ENCODE measurements at regions not wholly inside any gene's neighbourhood (a gene's known extent, or its start where the extent isn't known, plus 50 kb on each side); places are given as distances from the start of the nearest gene placed in this dataset.
"Not testable (repeated sequence)": the region's sequence is repeated elsewhere in the genome, so short reads cannot be mapped to it uniquely, and the experiment has no call there.

- not testable (repeated sequence) for FAIRE-seq
These were observed 125.1 kb downstream of the USP22 start for GRCh38 chr17:20917610-20918306.

DNA sequence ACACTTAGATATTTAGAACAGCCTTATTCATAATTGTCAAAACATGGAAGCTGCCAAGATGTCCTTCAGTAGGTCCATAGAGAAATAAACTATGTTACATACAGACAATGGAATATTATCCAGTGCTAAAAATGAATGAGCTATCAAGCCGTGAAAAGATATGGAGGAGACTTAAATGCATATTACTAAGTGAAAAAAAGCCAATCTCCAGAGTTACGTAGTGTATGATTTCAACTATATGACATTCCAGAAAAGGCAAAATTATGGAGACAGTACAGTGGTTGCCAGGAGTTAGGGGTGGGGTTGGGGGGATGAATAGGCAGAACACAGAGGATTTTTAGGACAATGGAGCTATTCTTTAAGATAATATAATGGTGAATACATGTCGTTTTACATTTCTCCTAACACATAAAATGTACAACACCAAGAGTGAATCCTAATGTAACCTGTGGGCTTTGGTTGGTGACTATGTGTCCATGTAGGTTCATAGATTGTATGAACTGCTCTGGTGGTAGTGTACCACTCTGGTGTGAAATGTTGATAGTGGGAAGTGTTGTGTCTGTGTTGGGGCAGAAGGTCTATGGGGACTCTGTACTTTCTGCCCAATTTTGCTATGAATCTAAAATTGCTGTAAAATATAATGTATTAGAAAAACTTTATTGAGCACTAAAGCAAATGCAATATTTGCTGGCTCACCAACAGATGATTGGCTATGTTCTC is 122.6 kb downstream of the USP22 start:
- no peak for FAIRE-seq

DNA sequence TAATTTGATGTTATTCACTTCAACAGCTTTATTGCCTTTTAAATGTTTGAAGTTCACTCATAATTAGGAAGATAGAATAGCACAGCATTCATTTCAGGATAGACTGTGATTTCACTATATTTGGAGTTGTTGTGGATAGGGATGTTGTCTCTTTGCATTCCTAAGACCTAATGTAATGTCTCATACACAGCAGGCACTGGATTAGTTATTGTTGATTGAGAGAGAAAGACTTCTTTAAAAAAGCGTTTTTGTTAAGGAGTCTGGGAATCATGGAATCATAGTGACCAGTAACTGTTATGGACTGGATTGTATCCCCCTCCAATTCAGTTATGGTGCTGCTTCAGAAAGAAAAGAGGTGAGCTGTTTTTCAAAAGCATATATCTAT is 122.0 kb downstream of the USP22 start:
- FAIRE-seq: no peak

DNA sequence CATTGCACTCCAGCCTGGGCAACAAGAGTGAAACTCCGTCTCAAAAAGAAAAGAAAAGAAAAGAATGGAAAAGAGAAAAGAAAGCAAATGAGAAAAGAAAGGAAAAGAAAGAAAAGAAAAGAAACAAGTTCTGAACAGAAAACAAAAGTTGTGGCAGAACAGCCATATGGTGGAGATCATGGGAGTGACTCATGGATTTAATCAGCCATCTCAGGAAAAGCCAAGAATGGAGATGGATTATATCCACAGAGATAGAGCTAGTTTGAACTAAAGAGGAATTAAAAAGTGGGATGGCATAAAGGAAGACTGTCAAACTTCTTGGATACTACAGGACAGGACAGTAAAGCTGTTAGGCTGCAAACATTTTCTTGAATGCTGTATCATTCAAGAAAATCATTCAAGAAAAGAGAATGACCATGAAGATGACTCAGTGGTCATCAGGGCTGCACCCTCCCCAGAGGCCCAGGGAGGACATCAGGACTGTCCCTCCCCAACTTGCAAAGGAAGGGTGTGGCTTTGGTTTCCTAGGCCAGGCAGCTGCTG is 120.6 kb downstream of the USP22 start:
- no peak for FAIRE-seq

- FAIRE-seq: no peak
These were observed 118.5 kb downstream of the USP22 start for GRCh38 chr17:20924306-20924705.

DNA sequence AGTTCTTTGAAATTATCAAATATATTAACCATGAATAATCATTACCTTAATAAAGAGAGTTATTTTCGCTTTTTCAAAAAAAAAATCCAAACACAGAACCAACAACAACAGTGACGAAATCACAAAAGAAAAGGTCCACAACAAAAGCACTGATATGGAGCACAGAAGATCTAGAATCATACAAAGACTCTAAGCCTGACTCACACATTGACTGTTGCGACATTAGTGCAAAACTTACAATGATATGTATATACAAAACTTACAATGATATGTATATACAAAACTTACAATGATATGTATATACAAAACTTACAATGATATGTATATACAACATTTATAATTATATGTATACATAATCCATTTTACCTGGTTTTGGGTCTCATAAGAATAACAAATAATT is 117.7 kb downstream of the USP22 start:
- peak; percentile 68 for FAIRE-seq

GRCh38 chr17:20925954-20926353 is 116.9 kb downstream of the USP22 start:
- FAIRE-seq: no peak

DNA sequence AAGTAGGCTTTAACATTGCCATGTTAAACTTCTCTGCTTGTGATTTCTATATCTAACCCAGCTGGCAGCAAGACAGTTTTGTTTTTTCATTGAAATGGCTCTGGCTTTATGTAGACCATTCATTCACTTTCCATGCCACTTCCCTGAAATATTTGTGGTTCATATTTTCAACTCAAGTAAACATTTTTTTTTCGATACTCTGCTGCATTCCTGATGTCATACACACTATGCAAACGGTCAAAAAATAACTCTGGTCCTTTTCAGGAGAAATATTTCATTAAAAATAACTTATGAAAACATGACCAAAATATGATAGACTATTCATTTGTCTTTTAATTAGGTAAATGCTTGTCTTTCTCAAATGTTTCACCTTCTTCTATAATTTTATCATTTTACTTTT is 116.3 kb downstream of the USP22 start:
- no peak for FAIRE-seq

DNA sequence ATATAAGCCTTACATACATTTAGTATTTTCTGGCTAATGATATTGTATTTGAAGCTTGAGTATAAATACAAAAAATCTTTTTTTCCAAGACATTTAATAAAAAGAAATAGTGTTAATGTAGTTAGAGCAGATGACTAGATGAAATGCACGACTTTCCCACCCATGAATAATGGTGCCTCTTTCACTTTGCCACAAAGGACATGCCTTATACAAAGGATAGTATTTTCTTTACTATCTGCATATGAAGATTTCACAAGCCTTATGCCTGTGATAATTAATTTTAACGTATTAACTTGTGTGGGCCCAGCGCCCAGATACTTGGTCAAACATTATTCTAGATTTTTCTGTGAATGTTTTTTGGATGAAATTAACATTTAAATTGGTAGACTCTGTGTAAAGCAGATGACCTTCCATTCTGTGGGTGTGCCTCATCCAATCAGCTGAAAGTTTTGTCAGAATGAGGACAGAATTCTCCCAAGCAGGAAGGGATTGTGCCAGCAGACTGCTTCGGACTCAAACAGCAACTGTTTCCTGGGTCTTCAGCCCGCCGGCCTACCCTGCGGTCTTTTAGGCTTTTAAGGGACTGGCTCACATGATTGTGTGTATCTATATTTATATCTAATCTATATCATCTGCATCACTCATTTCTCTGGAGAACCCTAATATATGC is 115.4 kb downstream of the USP22 start:
- FAIRE-seq: no peak

- FAIRE-seq: no peak
These were observed 113.5 kb downstream of the USP22 start for GRCh38 chr17:20929334-20929733.

DNA sequence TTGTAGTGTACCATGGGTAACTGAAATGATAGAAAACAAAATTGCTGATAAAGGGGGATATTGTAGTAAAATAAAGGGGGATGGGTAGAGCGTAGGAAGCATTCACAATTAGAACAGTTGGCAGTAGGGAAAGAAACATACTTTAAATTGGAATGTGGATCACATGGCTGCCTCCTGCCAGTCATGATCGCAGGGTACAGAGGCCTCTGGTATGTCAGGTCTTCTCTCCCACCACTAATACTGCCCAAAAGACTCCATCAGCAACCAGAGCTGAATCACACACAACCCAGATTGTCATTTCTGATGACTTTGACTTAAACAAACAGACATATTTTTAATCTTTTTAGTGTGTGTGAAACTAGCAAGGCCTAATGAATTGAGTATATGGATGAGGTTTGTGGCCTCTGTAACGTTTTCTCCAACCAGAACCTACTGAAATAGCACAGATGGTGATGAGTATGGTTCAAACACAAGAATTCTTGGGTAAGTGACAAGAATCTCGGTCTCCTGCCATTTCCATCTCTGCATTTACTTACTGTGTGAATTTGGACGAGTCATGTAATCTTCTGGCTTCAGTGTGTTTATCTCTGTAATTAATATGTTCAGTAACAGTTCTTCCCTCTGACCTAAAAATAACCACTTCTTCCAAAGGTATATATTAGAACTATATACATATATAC is 112.6 kb downstream of the USP22 start:
- no peak for FAIRE-seq

DNA sequence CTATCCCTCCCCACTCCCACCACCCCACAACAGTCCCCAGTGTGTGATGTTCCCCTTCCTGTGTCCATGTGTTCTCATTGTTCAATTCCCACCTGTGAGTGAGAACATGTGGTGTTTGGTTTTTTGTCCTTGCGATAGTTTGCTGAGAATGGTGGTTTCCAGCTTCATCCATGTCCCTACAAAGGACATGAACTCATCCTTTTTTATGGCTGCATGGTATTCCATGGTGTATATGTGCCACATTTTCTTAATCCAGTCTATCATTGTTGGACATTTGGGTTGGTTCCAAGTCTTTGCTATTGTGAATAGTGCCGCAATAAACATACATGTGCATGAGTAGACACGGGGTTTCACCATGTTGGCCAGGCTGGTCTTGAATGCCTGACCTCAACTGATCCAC is 109.8 kb downstream of the USP22 start:
- not testable (repeated sequence) for FAIRE-seq

DNA sequence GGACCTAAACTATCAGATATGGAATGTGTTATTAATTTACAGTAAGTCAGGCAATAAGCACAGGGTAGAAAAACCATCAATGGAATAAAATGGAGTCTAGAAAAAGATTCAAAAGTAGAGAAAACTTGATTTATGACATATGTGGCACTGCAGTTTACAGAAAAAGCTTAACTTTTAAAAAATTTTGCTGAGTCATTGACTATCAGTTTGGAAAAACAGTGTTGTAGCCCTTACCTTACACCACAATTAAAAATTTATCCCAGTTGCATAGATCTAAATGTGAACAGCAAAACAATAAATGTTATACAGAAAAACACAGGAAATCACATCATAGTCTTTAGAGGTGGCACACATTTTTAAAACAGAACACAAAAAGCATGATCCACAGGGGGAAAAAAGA is 108.5 kb downstream of the USP22 start:
- no peak for FAIRE-seq

DNA sequence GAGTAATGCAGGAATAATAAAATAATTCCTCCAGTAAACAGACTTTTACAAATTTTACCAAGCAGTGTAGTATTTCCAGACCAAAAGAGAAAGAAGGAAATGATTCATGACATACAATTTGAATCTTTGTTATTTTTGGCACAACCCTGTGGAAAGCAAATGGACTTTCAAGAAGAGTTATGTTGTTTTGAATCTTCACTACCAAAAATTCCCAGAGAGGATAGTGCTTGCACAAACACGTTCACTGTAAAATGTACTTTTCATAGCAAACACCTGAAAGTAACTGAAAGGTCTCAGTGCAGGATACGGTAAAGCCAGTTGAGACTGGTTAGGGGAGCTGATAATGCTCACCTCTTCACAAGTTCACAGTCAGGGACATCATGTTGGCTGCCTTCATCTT is 107.1 kb downstream of the USP22 start:
- no peak for FAIRE-seq

GRCh38 chr17:20938244-20938643 is 104.6 kb downstream of the USP22 start:
- FAIRE-seq: no peak

GRCh38 chr17:20938988-20939615 is 103.7 kb downstream of the USP22 start:
- FAIRE-seq: no peak

- FAIRE-seq: no peak
These were observed 100.9 kb downstream of the USP22 start for GRCh38 chr17:20941872-20942271.

DNA sequence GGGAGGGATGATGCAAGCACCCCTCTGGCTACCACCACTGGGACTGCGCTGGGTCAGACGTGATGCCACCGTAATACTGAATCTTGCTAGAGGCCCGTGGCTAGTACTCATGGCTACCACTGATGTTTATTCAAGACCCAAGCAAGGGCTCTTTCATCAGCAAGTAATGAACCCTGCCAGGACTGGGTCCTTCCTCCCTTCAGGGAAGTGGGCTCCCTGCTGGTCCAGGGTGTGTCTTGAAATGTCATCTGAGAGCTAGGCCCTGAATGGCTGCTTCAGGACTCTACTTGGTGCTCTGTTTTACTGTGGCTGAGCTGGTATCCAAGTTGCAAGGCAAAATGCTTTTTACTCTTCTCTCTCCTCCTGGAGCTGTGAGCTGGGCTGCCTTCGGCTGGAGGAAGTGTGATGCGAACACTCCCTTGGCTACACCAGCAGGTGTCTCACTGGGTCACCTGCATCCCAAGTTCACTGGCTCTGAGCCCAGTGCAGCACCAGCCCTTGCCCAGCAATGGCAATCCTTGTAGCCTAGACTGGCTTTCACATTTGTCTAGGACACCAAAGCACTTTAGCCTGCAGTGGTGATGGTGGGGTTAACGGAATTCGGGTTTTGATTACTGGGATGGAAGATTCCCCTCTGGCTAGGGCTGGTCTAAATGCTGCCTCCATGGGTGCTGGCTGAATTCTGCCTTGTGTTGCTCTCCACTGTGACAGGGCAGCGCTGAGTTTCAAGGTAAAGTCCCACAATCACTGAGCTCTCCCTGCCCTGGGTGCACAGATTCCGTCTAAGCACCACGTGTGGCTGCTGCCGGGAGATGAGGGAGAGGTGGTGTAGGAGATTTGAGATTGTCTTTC is 98.6 kb downstream of the USP22 start:
- FAIRE-seq: no peak

GRCh38 chr17:20947708-20948107 is 95.1 kb downstream of the USP22 start:
- FAIRE-seq: not testable (repeated sequence)

DNA sequence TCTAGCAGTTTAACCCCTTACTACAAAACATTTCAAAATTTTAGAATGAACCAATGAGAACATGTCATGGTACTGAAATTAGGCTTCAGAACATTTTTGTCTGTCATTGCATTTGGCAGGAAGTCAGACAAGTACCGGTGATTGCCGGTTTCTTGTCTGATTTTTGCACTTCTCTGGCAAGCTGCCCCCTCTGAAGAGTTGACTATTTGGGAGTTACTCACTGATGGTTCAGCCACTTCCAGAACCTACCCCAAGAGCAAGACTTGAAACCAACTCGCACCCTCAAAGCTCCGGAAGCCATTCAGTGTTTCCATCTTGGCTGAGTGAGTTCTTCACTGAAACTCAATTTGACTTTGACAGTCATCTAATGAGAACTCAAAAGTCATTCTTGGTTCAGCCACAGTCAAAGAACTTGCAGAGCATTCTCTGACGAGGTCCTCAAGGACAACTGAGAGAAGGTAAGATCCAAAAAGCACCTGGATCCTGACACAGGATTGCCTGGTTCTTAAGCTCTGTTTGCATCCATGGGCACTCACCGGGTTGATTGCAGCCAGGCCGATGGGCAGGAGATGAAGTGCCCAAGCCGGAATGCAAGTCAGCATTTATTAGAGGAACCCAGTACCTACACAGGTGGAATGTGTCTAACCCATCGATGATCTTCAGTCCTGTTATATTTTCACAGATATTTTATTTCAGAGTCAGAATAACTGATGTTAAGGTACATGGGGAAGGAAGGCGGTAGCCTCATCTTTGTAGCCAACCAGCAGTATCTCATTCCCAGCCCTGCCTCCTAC is 93.6 kb downstream of the USP22 start:
- no peak for FAIRE-seq

All from TTC549 (cell line).